Tibial nerve (tissue), 4 donors: ENCODE measurements at regions not wholly inside any gene's neighbourhood (a gene's known extent, or its start where the extent isn't known, plus 50 kb on each side); places are given as distances from the start of the nearest gene placed in this dataset.

ENCODE experiments used
- DNase-seq, 2 donors: peaks; one replicate each; pipeline ENCODE4 v3.0.0-alpha.2; 2019; ENCODE audit warnings: low spot score in 2 of 2
- H3K27ac ChIP-seq, 4 donors: fragments of 200-600 bp; sonication (generic) in 3 of 4; one replicate each; pipeline ENCODE4 v1.5.1; 2017 to 2019; ENCODE audit warnings: mild to moderate bottlenecking in 1 of 4
- H3K27me3 ChIP-seq, 2 donors: fragments of 200-600 bp; sonication (generic) in 1 of 2; one replicate each; pipeline versions ENCODE4 v1.5.1 to v1.6.0; 2017 to 2019
- H3K36me3 ChIP-seq, 3 donors: fragments of 200-600 bp; sonication (generic); one replicate each; pipeline ENCODE4 v1.5.1; 2018 to 2019
- H3K4me1 ChIP-seq, 4 donors: fragments of 200-600 bp; sonication (generic) in 3 of 4; one replicate each; pipeline ENCODE4 v1.5.1; 2017 to 2019
- H3K4me3 ChIP-seq, 4 donors: fragments of 200-600 bp; sonication (generic) in 3 of 4; one replicate each; pipeline ENCODE4 v1.5.1; 2017 to 2019; ENCODE audit warnings: mild to moderate bottlenecking in 1 of 4, moderate library complexity in 1 of 4
- H3K9me3 ChIP-seq, 4 donors: fragments of 200-600 bp; sonication (generic) in 3 of 4; one replicate each; pipeline ENCODE4 v1.5.1; 2017 to 2019
- EP300 ChIP-seq, 2 donors: sonication (generic); formaldehyde crosslinking; IDR thresholded peaks; one replicate each; pipeline ENCODE4 v1.6.1; 2017; ENCODE audit warnings: antibody characterized with exemption in 2 of 2, mild to moderate bottlenecking in 1 of 2
- POLR2A ChIP-seq, 2 donors: fragments of 450-650 bp; IDR thresholded peaks; one replicate each; pipeline ENCODE4 v1.6.1; 2017; ENCODE audit warnings: antibody characterized with exemption in 2 of 2, mild to moderate bottlenecking in 2 of 2, moderate library complexity in 2 of 2
- WGBS, 2 donors: methylation state at CpG; one replicate each; pipeline ENCODE4 v1.1.5; 2018; 5-methylcytosine and 5-hydroxymethylcytosine counted together
- TF ChIP-seq, protein P1 (sequence below), 5 experiments: fragments of 200-600 bp in 3 of 5; fragments of 450-650 bp in 2 of 5; sonication (generic) in 3 of 5; IDR thresholded peaks; one replicate each; pipeline ENCODE4 v1.5.1; 2016 to 2019; ENCODE audit warnings: antibody characterized with exemption in 5 of 5, mild to moderate bottlenecking in 3 of 5, moderate library complexity in 2 of 5

DNA sequence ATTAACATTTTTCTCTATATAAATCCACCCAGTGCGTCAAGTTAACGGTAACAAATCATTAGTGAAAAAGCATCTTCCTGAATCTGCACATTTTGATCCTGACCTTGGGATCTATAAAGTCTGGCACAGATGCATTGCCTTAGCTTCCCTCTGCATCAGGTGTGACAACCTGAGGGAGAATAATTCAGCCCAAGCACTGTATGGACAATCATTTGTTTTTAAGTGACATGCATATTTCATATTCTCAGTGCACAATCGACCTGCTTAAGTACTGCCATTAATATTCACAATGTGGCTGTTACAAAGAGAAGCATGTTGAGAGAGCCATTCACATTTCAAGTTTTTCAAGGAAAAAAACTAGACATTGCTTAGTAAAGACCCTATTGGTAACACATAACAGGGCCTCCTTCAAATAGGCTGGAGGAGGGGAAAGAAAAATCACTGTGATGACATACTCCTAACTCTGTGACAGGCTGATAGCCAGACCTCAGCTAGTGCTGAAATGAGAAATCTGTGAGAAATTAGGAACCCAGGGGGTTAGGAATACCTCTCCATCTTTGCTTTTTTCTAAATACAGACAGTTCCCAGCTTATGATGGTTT, 505.3 kb upstream of the CDH5 start:
- TF ChIP-seq POLR2A (IDR thresholded peaks at IDR 0.05): no peak
- TF ChIP-seq, protein P1, sequence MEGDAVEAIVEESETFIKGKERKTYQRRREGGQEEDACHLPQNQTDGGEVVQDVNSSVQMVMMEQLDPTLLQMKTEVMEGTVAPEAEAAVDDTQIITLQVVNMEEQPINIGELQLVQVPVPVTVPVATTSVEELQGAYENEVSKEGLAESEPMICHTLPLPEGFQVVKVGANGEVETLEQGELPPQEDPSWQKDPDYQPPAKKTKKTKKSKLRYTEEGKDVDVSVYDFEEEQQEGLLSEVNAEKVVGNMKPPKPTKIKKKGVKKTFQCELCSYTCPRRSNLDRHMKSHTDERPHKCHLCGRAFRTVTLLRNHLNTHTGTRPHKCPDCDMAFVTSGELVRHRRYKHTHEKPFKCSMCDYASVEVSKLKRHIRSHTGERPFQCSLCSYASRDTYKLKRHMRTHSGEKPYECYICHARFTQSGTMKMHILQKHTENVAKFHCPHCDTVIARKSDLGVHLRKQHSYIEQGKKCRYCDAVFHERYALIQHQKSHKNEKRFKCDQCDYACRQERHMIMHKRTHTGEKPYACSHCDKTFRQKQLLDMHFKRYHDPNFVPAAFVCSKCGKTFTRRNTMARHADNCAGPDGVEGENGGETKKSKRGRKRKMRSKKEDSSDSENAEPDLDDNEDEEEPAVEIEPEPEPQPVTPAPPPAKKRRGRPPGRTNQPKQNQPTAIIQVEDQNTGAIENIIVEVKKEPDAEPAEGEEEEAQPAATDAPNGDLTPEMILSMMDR (IDR thresholded peaks at IDR 0.05): no peak
- no peak for TF ChIP-seq EP300 (IDR thresholded peaks at IDR 0.05)
- peaks cover 0 to 7% (median 0%) of the 10 kb centered on the region in 4 donors for H3K9me3 ChIP-seq
- no peak overlapping the region for H3K4me3 ChIP-seq
- 81% methylated on average over 3 of the region's 3 CpGs for WGBS, 2 donors
- H3K36me3 ChIP-seq: no peaks in the 10 kb centered on the region
- no peaks in the 10 kb centered on the region for H3K4me1 ChIP-seq
- H3K27ac ChIP-seq: no peak overlapping the region
- no peak for DNase-seq
- H3K27me3 ChIP-seq: no peaks in the 10 kb centered on the region

DNA sequence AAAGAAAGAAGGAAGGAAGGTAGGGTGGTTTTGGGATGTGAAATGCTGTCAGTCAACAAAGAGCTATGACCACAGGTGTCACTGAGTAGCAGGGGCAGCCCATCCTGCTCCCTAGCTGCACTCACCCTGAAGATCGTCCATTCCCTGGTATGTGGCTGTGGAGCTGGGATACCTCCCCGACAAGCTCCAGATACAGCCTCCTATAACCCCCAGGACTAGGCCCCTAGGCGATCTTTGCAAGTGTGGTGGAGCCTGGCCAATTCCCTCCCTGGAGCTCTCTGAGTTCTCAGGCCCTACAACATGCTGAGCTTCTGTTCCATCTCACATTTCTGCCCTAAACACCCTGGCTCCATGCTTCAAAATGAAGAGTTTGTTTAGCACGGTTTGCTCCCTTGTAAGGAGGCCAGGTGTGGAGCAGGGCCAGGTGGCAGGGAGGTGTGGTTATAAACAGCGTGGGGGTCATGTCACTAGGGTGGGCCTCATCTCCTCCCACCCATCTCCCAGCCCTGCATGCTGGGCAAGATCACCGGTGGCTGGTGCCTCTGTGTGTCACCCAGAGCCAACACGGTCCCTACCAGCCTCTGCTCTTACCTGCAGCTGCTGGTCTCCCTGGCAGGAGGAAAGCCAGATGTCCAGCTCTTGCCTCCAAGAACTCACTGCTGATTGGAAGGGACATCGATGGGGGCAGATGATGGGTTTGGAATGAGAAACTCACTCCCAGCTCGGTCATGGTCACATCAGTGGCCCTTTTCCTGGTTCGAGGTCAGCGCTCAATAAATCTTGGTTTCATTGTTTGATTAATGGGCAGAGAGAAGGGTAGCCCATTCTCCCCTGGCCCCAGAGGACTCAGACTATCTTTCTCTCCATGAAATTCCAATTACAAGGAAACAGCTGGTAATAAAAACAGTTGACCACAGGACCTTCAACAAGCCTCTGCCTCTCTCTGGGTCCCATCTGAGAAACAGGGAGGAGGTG, 511.0 kb upstream of the CDH5 start:
- H3K27me3 ChIP-seq: no peaks in the 10 kb centered on the region
- TF ChIP-seq, protein P1 (IDR thresholded peaks at IDR 0.05): no peak
- no peak for TF ChIP-seq EP300 (IDR thresholded peaks at IDR 0.05)
- TF ChIP-seq POLR2A (IDR thresholded peaks at IDR 0.05): no peak
- DNase-seq: no peak
- H3K9me3 ChIP-seq: peaks cover 0 to 18% (median 0%) of the 10 kb centered on the region in 4 donors
- H3K27ac ChIP-seq: no peak overlapping the region
- H3K4me3 ChIP-seq: no peak overlapping the region
- H3K36me3 ChIP-seq: no peaks in the 10 kb centered on the region
- 80 to 89% methylated on average over 9 to 11 of the region's 11 CpGs for WGBS, 2 donors
- H3K4me1 ChIP-seq: no peaks in the 10 kb centered on the region

DNA sequence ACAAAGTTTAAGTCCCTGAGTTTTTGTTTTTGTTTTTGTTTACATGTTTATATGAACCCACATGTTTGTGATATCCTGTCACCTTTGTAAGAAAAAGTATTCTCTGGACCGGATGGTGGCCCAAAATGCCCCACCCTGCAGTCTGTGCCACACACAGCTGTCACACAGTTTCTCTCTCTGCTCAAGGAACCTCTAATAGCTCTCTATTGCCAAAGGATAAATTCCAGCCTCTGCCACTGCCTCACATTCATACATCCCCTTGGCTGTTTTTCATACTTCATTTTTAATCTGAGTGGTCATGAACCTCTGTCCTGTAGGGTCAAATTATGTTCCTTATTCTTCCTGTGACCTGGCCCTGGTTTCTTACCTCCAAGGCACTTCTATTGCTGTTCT, 520.3 kb upstream of the CDH5 start:
- Histone ChIP-seq H3K4me1 (peaks cover 0 to 7% (median 0%) of the 10 kb centered on the region in 4 donors), H3K9me3 (no peaks in the 10 kb centered on the region), H3K4me3 (no peak overlapping the region), H3K27ac (no peak overlapping the region), H3K36me3 (no peaks in the 10 kb centered on the region), H3K27me3 (no peaks in the 10 kb centered on the region)
- no peak for DNase-seq
- no peak for TF ChIP-seq POLR2A (IDR thresholded peaks at IDR 0.05)
- TF ChIP-seq, protein P1 (IDR thresholded peaks at IDR 0.05): no peak
- no peak for TF ChIP-seq EP300 (IDR thresholded peaks at IDR 0.05)
- 46 to 61% methylated on average over 1 of the region's 1 CpG for WGBS, 2 donors

DNA sequence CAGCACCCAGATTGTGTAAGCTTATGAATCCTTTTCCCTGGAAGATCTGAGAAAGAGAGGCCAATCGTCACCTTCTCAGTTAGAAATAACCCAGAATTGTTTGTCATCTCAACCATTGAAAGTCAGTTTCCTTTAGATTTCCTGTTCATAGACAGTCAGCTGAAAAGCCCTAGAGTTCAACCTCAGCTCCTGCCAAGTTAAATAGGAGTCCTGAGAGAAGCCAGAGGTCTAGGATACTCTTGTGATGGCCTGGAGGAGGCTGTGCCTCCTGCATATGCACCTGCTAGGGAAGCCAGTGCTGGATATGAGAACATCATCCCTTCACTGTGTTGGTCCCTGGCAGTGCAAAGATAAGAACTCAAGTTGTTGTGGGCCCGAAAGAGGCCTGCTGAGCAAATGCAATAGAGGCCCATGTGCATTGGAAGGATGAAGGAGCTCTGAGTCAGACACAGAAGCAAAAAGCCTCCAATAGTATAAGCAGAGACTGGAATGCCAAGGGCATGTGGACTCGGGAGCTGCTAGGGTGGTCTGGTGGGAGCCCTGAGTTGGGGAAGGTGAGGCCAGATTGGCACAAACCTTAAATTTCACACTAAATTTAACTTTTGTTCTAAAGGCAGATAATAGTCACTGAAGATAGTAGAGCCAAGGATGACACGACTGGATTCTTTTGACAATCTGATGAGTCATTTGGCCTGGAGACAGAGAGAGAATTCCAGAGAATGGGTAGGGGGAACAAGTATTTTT, 520.9 kb upstream of the CDH5 start:
- H3K9me3 ChIP-seq: no peaks in the 10 kb centered on the region
- no peak for DNase-seq
- no peaks in the 10 kb centered on the region for H3K27me3 ChIP-seq
- H3K36me3 ChIP-seq: no peaks in the 10 kb centered on the region
- no peak overlapping the region for H3K27ac ChIP-seq
- TF ChIP-seq POLR2A (IDR thresholded peaks at IDR 0.05): no peak
- TF ChIP-seq, protein P1 (IDR thresholded peaks at IDR 0.05): no peak
- TF ChIP-seq EP300 (IDR thresholded peaks at IDR 0.05): no peak
- no peak overlapping the region for H3K4me3 ChIP-seq
- 60% methylated on average over 4 of the region's 4 CpGs for WGBS, 2 donors
- H3K4me1 ChIP-seq: peaks cover 0 to 7% (median 0%) of the 10 kb centered on the region in 4 donors
